Panc1 (cell line): ENCODE measurements at regions not wholly inside any gene's neighbourhood (a gene's known extent, or its start where the extent isn't known, plus 50 kb on each side); places are given as distances from the start of the nearest gene placed in this dataset.

Experiments used
- ATAC-seq: fragments of 200-7000 bp; cut with Tn5 transposase; 2 replicates; pipeline ENCODE4 v1.9.1; 2020; ENCODE audit warnings: mild to moderate bottlenecking, moderate library complexity
- BruUV-seq: library from RNA; stranded (reverse); fragments of 400-500 nt; replicated peaks from 2 replicates; lab custom pipeline; 2021; lab: Mats Ljungman, UMichigan
- CTCF ChIA-PET: fragments of 300-600 bp; sonication (Branson Sonifier 250); formaldehyde crosslinking; loops from one replicate; lab custom pipeline; 2022; ENCODE audit warnings: antibody characterized with exemption; lab: Charles Lee
- POLR2A ChIA-PET: fragments of 300-600 bp; sonication (Branson Sonifier 250); formaldehyde crosslinking; loops from one replicate; lab custom pipeline; 2022; ENCODE audit warnings: antibody characterized with exemption; lab: Charles Lee
- DNase-seq: peaks from one replicate; pipeline ENCODE4 v3.0.0-alpha.2; 2010; ENCODE audit warnings: low read depth, low spot score
- H3K27ac ChIP-seq: 2 replicates; pipeline ENCODE4 v1.5.1; 2011; ENCODE audit warnings: mild to moderate bottlenecking, low read length, inconsistent platforms
- H3K27me3 ChIP-seq: fragments of 200-500 bp; sonication (Bioruptor generic); 2 replicates; pipeline ENCODE4 v1.6.0; 2014; ENCODE audit warnings: low read length, inconsistent platforms; ENCODE audit not compliant: control insufficient read depth, insufficient read depth
- H3K36me3 ChIP-seq: fragments of 200-500 bp; sonication (Bioruptor generic); 2 replicates; pipeline ENCODE4 v1.5.1; 2014; ENCODE audit warnings: inconsistent platforms, mild to moderate bottlenecking, low read length, moderate library complexity; ENCODE audit not compliant: control insufficient read depth, insufficient read depth
- H3K4me1 ChIP-seq: 2 replicates; pipeline ENCODE4 v1.5.1; 2011; ENCODE audit warnings: inconsistent platforms, mild to moderate bottlenecking, low read length, moderate library complexity; ENCODE audit not compliant: control insufficient read depth, insufficient read depth
- H3K4me3 ChIP-seq, 2 experiments: 2 replicates each; pipeline ENCODE4 v1.5.1; 2011 to 2012; ENCODE audit warnings: low read depth in 2 of 2, low read length in 2 of 2, mild to moderate bottlenecking in 2 of 2, inconsistent platforms in 1 of 2, moderate library complexity in 1 of 2
- H3K9me3 ChIP-seq: fragments of 200-500 bp; sonication (Bioruptor generic); 2 replicates; pipeline ENCODE4 v1.5.1; 2014; ENCODE audit warnings: low read depth, mild to moderate bottlenecking, inconsistent platforms, low read length, moderate library complexity; ENCODE audit not compliant: control insufficient read depth, insufficient read depth
- POLR2AphosphoS5 ChIP-seq: IDR thresholded peaks from 2 replicates; pipeline ENCODE4 v1.6.1; 2012; ENCODE audit warnings: mild to moderate bottlenecking, low read depth, low read length, moderate library complexity
- SIN3A ChIP-seq: IDR thresholded peaks from 2 replicates; pipeline ENCODE4 v1.6.1; 2012; ENCODE audit warnings: low read depth, mild to moderate bottlenecking, low read length, moderate library complexity, borderline replicate concordance; ENCODE audit not compliant: insufficient read depth
- TCF7L2 ChIP-seq: IDR thresholded peaks from 2 replicates; pipeline ENCODE4 v1.6.1; 2011; ENCODE audit warnings: mild to moderate bottlenecking, low read depth, low read length, inconsistent platforms
- in situ Hi-C: cut with HindIII; loops from 2 replicates; pipeline ENCODE4 v1.10.0; 2016; ENCODE audit warnings: low sequenced_read_pairs, low pct_unique_long_range_greater_than_20kb
- intact Hi-C: fragments of 100-400 bp; cut with micrococcal nuclease; formaldehyde crosslinking; loops from one replicate; pipeline ENCODE4 v1.10.0; 2022; ENCODE audit not compliant: unreplicated experiment
- TF ChIP-seq, protein P1 (sequence below), 2 experiments: IDR thresholded peaks; 2 replicates each; pipeline ENCODE4 v1.6.1; 2011 to 2012; ENCODE audit warnings: low read depth in 2 of 2, control low read depth in 1 of 2, low read length in 1 of 2, mild to moderate bottlenecking in 1 of 2, moderate library complexity in 1 of 2; ENCODE audit not compliant: insufficient read depth in 1 of 2
- TF ChIP-seq, protein P2 (sequence below): fragments of 450-650 bp; IDR thresholded peaks from 2 replicates; pipeline ENCODE4 v1.5.1; 2017; ENCODE audit warnings: mild to moderate bottlenecking

DNA sequence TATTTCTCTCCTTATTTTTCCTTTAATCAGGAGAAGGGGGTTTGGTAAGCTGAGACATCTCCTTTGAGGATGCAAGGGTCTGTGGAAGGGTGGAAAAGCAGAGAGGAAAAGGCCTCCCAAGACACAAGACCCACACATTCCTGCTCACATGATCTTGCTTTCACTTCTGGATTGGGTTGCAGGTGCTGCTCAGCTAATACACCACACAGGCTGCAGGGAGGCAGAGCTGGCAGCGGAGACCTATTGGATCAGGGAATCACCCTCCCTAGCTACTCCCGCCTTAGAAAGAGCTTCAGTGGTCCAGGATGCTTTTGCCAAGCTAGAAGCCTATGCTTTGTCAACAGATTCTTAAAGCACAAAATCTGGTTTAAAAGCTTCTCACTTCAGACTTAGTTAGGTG is 87.6 kb upstream of the IL33 start:
- Histone ChIP-seq H3K27me3 (no peaks in the 10 kb centered on the region), H3K4me1 (no peaks in the 10 kb centered on the region), H3K36me3 (no peaks in the 10 kb centered on the region), H3K9me3 (no peaks in the 10 kb centered on the region), H3K27ac (no peak overlapping the region), H3K4me3 (no peak overlapping the region)
- ChIA-PET CTCF (no interaction called here), POLR2A (no interaction called here)
- ATAC-seq (no peak), DNase-seq (no peak)
- intact Hi-C loops (no loop called here), in situ Hi-C loops (no loop called here)
- BruUV-seq: no TSS peak
- no peak for TF ChIP-seq SIN3A
- TF ChIP-seq TCF7L2: no peak
- TF ChIP-seq POLR2AphosphoS5: no peak
- TF ChIP-seq, protein P1, sequence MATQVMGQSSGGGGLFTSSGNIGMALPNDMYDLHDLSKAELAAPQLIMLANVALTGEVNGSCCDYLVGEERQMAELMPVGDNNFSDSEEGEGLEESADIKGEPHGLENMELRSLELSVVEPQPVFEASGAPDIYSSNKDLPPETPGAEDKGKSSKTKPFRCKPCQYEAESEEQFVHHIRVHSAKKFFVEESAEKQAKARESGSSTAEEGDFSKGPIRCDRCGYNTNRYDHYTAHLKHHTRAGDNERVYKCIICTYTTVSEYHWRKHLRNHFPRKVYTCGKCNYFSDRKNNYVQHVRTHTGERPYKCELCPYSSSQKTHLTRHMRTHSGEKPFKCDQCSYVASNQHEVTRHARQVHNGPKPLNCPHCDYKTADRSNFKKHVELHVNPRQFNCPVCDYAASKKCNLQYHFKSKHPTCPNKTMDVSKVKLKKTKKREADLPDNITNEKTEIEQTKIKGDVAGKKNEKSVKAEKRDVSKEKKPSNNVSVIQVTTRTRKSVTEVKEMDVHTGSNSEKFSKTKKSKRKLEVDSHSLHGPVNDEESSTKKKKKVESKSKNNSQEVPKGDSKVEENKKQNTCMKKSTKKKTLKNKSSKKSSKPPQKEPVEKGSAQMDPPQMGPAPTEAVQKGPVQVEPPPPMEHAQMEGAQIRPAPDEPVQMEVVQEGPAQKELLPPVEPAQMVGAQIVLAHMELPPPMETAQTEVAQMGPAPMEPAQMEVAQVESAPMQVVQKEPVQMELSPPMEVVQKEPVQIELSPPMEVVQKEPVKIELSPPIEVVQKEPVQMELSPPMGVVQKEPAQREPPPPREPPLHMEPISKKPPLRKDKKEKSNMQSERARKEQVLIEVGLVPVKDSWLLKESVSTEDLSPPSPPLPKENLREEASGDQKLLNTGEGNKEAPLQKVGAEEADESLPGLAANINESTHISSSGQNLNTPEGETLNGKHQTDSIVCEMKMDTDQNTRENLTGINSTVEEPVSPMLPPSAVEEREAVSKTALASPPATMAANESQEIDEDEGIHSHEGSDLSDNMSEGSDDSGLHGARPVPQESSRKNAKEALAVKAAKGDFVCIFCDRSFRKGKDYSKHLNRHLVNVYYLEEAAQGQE (IDR thresholded peaks at IDR 0.05; ENCODE audit: insufficient read depth in 1 of 2, low read depth in 2 of 2, low read length in 1 of 2): no peak

DNA sequence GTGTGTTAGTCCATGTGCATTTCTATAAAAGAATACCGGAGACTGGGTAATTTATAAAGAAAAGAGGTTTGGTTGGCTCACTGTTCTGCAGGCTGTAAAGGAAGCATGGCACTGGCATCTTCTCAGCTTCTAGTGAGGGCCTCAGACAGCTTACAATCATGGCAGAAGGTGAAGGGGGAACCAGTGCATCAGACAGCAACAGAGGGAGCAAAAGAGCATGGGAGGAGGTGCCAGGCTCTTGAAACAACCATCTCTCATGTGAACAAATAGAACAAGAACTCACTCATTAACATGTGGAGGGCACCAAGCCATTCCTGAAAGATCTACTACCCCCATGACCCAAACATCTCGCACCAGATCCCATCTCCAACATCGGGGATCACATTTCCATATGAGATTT is 89.2 kb upstream of the IL33 start:
- intact Hi-C loops (no loop called here), in situ Hi-C loops (no loop called here)
- no peak overlapping the region for H3K4me3 ChIP-seq
- H3K36me3 ChIP-seq: no peaks in the 10 kb centered on the region
- H3K9me3 ChIP-seq: no peaks in the 10 kb centered on the region
- no TSS peak for BruUV-seq
- ChIA-PET POLR2A (no interaction called here), CTCF (no interaction called here)
- H3K27me3 ChIP-seq: no peaks in the 10 kb centered on the region
- ATAC-seq: no peak
- TF ChIP-seq, protein P2, sequence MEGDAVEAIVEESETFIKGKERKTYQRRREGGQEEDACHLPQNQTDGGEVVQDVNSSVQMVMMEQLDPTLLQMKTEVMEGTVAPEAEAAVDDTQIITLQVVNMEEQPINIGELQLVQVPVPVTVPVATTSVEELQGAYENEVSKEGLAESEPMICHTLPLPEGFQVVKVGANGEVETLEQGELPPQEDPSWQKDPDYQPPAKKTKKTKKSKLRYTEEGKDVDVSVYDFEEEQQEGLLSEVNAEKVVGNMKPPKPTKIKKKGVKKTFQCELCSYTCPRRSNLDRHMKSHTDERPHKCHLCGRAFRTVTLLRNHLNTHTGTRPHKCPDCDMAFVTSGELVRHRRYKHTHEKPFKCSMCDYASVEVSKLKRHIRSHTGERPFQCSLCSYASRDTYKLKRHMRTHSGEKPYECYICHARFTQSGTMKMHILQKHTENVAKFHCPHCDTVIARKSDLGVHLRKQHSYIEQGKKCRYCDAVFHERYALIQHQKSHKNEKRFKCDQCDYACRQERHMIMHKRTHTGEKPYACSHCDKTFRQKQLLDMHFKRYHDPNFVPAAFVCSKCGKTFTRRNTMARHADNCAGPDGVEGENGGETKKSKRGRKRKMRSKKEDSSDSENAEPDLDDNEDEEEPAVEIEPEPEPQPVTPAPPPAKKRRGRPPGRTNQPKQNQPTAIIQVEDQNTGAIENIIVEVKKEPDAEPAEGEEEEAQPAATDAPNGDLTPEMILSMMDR: no peak
- TF ChIP-seq TCF7L2: no peak
- TF ChIP-seq, protein P1 (IDR thresholded peaks at IDR 0.05; ENCODE audit: insufficient read depth in 1 of 2, low read depth in 2 of 2, low read length in 1 of 2): no peak
- TF ChIP-seq SIN3A: no peak
- TF ChIP-seq POLR2AphosphoS5: no peak
- no peak for DNase-seq
- no peaks in the 10 kb centered on the region for H3K4me1 ChIP-seq
- no peak overlapping the region for H3K27ac ChIP-seq
